ENCODE measurements at regions not wholly inside any gene's neighbourhood (a gene's known extent, or its start where the extent isn't known, plus 50 kb on each side); places are given as distances from the start of the nearest gene placed in this dataset.
A peak's percentile ranks its signal among the peaks of the same experiment; 100 is the strongest.

DNA sequence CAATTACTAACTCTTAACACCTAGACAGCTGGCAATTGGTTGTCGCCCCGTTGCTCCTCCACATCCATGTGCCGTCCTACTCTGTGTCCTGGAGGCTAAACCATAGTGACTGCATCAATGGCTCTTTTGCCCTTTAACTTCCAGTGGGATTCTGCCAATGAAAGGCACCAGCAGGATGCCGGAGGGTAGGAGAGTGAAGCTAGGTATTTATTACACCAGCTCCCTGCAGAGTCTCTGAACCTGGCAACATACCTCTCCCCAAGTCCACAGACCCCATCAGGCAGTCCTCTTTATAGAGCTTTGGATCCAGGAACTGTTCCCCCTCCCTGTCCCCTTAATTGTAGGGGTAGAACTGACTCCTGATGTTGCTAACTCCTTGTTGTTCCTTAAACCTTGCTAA is 426.8 kb downstream of the HNRNPD start:
- DNase-seq (ENCODE audit: low read depth): no peak

DNA sequence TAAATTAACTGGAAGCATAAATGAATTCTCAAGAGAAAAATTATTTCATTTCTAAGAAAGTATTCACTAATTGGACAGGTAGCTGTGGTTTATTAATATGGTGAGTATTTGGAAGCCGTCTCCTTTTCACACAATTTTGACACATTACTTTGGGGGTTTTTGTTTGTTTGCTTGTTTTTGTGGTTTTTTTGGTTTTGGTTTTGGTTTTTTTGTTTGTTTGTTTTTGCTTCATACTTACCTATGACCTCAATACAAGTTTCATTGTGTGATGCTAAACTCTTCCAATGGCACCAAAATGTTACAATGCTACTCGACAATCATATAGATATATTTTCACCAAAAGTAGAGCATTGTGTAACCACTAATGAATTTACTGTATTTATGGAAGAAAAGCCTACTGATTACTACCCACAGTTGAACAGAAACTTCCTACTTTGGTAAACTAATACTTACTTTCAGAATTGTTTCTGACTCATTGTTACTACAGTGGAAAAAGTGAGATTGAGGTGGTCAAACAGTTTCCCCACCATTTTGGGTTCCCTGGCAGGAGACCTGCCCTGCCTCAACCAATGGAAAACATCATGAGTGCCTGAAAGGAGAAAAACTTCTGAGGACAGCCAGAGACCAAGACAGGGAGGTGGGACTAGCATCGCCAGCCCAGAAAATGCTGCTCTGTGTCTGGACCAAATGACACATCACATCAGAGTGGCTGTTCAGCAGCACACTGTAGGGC is 443.1 kb downstream of the HNRNPD start:
- no peak for DNase-seq (ENCODE audit: low read depth)

DNA sequence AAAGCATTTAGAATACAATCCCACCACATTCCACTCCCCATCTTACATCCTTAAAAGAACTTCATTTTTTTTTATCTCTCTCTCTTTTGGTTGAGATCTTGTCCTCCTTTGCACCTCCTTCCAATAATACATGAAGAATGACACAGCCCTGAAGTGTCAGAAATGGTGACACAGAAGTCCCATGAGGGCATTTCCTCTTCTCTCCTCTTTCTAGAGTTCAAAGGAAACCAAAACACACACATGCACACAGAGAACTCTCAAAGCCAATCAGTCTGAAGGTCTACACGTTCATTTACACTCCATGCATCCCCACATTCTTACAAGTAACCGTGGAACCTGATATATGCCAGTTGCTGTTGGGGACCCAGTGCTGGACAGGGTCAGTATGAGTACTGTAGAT is 450.7 kb downstream of the HNRNPD start:
- no peak for DNase-seq (ENCODE audit: low read depth)

DNA sequence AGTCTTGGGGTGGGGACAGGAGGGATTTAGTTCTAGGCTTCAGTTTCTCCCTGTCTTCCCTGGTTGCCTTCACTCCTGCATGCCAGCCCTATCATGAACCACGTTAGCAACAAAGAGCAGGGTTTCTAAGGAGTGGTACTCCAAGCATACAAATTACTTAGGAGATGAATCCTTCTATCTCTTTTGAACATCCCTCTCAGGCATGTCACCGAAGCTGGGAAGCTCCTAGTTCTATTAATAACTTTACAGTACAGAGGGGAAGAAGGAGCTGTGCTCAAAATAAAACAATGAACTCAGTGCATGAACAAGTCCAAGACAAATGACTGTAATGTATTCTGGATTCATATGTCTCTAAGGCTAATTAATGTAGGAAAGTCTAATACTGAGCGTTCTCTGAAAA is 450.6 kb upstream of the RASGEF1B start:
- no peak for DNase-seq (ENCODE audit: low read depth)

DNA sequence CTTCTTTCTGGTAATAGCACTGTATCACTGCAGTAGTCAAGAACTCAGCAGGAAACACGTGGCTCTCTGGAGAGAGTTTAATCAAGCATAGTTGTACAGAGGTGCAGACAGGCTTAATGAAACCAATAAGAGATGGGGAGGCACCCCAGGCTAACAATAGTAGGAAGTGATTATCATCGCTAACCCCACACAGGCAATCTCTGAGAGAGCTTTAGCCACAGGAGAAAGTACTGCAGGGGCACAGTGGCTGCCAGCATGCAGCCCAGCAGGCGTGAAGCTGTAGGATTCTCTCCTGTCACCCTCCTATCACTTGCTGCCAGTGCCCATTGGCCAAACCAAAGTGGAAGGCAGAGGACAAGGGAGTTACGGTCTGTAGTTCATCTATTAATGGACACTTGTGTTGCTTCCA is 450.0 kb upstream of the RASGEF1B start:
- no peak for DNase-seq (ENCODE audit: low read depth)

DNA sequence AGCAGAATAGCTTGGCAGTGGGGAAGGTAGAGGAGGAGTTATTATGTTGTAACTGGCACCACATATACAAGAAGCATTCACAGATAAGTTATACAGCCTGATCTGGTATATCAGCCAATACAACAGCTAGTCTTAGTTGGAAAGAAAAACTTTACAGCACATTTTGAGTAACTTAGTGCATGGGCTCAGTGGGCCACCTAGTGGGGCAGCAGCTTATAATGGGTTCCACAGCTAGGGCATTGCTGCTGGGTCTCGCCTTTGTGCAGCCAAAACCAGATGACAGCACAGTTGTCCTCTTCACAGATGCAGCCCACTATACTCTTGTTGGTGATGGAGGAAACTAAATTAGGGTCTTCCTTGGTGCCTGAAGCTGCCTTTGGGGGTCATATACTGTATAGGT is 448.1 kb upstream of the RASGEF1B start:
- no peak for DNase-seq (ENCODE audit: low read depth)

DNA sequence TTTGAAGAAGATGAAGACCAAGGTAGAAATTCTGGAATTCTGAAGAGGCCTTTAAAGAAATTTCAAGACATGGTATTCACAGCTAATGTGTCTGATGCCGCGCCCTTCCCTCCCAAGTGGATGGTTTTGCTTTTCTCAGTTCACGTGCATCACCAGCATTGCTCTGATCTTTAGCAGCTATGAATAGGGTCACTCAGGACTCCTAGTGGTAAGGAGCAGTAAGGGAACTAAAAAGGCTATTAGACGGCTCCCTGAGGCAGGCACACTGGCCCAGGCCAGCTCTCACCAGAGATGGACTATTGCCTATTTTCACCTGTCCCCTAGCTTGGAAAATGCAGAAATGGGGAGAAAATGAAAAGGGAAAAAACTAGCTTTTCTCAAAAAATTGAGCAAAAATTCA is 447.5 kb upstream of the RASGEF1B start:
- peak; percentile 7 for DNase-seq (ENCODE audit: low read depth)

DNA sequence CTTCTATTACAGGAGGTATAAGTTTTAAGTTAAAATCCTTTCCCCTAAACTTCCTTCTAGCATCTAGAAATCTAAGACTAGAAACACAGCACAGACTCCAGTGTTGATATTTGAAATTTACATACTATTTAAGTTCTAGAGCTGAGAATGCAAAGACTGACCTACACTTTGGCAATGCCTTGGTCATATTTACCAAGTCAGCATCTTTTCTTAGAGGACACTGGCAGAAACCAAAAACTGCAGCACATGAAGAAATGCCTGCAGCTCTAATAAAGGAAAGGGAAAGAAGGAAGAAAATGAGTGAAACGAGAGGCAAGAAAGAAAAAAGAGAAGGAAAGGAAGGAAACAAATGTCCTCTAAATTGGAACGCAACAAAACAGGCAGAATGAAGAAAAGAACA is 443.7 kb upstream of the RASGEF1B start:
- DNase-seq (ENCODE audit: low read depth): no peak

DNA sequence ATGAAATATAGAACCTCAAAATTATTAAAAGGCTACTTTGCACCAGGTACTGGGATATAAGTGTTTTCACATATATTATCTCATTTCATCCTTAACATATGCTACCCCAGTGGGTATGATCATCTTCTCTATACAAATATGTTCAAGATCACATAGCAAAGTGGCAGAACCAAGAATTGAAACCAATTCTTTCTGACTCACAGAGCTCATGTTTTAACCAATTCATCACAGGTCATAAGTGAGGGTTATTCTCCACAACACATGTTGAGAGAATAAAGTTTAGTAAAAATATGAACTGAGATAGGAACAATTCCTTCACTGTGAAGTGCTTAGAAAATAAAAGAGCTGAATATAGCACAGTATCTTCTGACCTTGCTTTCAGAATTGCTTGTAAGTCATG is 442.9 kb upstream of the RASGEF1B start:
- no peak for DNase-seq (ENCODE audit: low read depth)

DNA sequence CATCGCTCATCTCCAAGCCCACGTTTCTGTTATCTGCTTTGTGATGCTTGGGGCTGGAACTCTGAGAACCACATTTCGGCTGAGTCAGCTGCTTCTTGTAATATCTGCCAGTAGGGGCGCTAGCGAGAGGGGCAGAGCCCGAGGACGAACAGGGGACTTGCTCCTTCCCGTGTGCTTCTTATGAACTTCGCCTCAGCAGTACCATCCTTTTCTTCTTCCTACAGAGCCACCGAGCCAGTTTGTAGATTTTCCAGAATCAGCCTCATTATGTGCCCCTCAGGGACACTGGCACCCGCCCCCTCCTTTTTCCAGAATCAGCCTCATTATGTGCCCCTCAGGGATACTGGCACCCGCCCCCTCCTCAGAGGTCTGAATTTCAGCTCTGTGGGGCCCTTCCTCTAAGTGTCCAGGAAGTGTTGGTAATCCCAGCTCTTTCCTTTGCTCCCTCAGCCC is 441.7 kb upstream of the RASGEF1B start:
- peak; percentile 5 for DNase-seq (ENCODE audit: low read depth)

DNA sequence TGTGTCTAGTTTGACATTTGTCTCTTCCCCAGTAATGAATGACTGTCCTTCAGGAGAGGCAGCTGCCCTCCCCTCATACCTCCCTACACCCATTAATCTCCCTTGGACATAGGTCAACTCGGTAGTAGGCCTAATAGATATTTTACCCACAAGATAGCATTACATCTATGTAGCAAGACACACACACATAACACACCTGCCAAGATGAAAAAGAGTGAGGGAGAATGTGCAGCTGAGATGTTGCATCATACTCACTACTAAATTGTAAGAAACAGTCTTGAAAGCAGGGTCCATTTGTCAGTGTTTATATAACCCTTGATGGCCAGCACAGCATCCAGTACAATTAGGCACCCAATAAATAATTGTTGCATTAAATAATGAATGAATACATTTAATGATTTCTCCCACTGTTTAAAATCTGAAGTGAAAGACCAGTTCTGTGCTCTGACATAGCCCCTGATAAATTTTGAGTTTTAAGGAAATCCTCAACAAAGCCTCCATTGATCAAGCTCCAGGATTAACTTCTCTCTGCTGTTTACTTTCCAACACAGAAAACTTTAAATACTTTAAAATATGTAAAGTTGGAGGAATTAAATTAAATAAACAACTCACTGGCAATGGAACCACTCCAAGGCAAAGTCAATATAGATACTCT is 440.8 kb upstream of the RASGEF1B start:
- DNase-seq (ENCODE audit: low read depth): no peak

DNA sequence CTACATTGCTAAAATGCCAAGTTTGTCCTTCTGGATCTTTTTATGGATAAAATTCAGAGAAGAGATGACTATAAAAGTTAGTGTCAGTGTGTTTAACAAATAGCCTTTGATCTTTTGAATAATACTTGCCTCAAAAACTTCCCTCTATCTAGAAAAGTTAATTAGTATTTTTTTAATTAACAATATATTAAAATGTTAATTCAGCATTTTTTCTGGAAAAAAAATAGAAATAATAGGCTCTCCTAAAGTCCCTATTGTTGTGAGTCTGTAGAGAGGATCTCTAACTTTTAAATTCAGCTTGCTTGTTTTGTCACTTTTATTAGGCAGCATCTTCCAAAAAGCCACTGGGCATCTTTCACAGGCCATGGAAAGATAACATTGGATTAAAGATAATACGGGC is 435.2 kb upstream of the RASGEF1B start:
- no peak for DNase-seq (ENCODE audit: low read depth)

DNA sequence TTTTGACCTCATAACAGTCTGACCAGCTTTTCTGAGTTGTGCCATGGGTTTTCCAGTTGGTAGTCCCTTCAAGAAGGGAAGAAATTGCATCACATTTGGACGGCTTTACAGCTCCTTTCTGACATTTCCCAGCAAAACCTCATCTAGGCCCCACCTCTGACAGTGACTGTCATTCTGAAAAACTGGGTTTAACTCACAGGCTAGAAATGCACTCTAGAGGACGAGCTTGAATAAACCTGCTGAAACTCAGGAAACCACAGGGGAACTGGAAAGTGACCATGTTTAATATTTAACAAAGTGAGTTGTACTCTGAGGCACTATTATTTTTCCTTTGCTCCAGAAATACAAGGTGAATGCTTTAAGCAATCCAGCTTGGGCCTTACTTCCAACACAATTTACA is 434.3 kb upstream of the RASGEF1B start:
- DNase-seq (ENCODE audit: low read depth): no peak

DNA sequence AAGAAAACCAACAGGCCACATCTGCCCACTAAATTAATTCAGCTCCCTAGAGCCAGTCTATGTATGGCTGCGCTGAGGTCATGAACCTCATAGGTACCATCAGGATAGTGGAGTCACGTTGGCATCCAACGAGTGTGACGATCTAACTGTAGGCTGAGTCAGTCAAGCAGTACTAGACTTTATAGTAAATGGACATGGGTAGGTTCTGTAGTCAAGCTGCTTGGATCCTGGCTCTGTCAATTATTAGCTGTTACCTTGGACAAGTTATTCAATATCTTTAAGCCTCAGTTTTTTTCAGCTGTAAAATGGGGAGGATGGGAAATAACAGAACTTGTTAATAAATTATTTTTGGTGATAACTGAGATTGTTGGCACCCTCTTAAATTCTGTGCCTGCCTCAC is 432.4 kb upstream of the RASGEF1B start:
- no peak for DNase-seq (ENCODE audit: low read depth)

DNA sequence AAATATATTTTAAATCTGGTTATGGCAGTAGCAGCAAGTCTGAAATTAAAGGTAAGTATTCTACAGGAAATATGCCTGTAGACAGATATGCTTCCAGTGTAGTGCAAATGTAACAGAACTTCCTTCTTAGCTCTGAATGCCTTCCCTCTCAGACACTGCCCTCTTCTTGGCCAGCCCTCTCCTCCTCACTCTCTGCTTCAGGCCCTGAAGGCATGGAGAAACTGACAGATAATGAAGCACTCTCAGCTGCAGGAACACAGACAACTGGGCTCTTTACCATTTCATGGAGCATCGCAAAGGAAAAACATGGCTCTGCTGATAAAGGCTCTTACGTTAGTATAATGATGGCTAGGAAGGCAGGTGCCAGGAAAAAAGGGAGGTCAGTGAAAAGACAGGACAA is 431.5 kb upstream of the RASGEF1B start:
- DNase-seq (ENCODE audit: low read depth): no peak

DNA sequence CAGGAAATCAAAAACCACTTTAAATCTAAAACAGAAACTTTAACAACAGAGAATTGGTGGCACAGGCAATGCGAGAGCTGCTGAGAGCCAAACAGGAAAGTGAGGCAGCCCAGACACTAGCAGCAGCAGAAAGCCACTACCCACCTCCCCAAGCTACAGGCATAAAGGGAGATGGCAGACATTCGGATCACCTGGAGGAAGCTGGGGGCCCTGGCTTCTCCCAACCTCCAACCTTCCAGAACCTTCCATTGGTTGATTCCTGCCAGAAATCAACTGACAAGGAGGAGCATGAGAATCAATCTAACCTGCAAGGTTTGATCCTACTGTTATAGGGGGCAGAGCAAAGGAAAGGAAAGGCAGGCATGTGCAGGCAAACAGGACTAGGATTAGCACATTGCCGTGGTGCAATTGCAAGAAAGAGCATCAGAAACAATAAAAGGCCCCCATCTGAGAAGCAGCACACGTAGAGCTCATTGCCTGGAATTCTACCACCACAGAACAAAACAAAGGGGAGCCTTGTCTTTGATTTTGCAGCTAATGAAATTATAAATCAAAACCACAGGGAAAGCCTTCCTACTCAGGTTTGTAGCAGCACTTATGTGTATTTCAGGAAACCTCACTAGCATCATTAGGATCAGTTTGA is 427.3 kb upstream of the RASGEF1B start:
- DNase-seq (ENCODE audit: low read depth): no peak

DNA sequence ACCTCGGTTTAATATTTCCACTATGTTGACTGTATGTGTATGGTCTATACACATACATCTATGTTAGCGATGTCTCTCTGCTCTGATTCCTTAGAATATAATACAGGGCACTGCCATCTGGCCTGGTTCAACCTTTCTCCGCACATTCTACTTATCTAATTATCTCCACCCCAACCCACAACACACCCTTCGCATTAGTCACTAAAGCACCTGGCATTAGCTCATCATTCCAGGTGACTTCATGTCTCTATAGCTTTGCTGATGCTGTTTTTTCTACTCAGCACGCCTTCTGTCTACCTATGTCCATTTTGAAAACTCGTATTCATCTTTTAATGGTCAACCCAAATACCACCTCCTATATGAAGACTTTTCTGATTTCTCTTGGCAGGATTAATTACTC is 425.2 kb upstream of the RASGEF1B start:
- no peak for DNase-seq (ENCODE audit: low read depth)

DNA sequence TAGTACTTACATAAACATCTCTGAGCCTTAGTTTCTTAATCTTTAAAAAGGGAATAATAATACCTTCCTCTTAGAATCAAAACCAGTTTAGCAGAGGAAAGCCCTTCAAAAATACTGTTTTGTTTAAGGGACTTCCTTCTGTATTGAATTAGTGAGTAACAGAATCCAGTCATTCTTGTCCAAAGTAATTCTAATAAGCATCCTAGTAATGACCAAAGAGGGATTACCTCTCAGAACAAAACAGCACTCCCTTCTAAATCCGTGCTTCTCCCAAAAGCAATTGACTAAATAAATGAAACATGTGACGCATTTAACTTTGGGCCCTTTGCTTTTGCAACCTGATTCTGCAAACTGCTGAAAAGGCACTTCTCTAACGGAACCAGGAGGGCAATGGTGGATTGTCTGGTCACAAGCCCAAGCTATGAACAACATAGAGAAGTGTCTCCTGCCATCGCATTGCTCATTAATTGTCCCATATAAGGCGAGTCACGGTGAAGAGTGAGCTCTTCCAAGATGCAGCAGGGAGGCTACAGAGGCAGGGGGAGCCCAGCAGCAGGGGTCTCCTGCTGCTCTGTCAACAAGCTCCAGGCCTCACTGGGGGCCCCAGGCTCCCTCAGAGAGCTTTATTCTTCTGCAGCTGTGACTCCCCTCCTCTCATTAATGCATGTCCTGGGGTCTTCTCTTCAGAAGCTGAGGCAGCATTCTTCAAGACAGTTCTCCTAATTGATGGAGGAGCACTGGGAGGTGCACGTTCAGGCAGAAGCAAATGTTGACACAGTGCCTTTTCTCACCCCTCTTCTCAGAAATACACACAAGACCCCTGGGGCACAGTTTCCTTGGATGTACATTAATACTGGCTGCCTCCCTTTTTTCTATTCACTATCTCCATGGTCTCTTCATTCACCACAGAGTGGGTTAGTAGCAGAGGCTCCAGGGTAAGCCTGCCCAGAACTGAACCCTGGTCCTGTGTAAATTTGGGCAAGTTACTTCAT is 419.6 kb upstream of the RASGEF1B start:
- DNase-seq (ENCODE audit: low read depth): no peak

DNA sequence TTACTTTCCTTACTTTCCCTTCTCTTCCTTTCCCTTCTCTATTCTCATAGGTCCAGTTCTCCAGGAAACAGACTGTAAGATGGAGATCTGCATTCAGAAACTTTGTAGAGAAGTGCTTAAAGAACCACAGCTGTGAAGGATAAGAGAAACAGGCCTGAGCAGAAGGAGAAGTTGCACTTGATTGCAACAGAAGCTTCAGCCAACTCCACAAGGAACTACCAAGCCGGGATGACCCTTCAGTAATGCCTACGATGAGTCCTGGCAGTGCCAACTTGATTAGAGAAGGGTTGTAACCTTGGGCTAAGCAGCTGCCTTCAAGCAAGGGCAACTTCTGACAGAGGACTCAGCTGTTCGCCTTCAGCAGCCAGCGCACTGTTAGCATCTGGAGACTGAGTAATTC is 413.3 kb upstream of the RASGEF1B start:
- no peak for DNase-seq (ENCODE audit: low read depth)

DNA sequence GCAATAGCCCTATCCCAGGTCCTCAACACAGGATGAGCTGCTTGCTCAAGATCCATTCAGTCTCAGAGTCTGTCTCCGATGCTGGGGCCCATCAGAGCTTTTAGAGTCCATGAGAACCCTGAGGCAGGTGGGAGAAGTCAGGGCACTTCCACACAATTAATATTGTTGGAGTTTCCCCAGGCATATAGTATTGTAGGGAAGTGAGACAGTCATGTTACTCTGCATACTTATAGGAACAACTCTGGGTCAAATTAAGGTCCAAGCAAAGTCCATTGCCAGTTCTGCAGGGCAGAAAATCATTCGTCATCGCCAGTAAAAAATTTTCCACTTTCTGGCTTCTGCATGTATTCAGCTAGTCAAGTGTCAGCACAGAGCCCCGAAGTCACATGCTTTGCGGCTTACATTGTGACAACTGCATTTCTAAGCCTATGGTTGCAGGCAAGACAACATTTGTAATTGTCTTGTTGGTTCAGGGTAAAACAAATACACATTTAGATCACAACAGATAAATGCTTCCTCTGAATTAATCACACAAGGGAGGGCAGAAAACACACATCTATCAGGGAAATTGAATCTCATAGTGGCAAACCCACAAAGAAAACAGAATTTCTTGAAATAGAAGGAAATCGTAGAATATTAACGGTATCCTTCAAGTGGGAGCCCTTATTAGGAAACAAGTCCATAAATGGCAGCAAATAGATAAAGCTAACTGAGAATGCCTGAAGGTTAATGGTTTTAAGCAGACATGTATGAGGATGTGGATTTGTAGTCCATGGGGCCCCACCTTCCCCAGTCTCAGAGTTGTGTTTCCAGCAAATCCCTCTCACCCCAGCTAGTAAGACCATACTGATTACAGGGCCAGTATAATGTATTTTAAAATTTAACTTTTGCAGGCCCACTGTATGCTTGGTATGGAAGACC is 412.1 kb upstream of the RASGEF1B start:
- no peak for DNase-seq (ENCODE audit: low read depth)

DNA sequence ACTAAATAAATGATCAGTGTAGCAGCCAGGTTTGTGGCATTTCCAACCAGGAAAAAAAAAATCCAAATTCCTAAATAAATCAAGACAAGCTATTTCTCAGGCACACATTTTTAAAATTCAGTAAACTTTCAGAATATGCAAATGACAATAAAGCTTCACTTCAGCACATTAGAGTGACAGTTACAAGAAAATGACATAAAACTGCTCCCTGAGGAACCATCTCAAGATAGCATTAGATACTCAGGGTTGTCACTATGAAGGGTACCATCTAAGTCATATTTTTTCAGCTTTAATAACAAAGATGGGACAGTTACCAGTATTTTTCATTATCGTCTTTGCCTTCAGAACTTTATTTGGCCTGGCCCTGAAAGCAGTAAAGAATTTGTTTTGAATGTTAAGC is 411.3 kb upstream of the RASGEF1B start:
- DNase-seq (ENCODE audit: low read depth): no peak
